DMS 273 (cell line): ENCODE measurements at regions not wholly inside any gene's neighbourhood (a gene's known extent, or its start where the extent isn't known, plus 50 kb on each side); places are given as distances from the start of the nearest gene placed in this dataset.
A peak's percentile ranks its signal among the peaks of the same experiment; 100 is the strongest.
"Not testable (repeated sequence)": the region's sequence is repeated elsewhere in the genome, so short reads cannot be mapped to it uniquely, and the experiment has no call there.

Source experiments
- DNase-seq: peaks from one replicate; lab custom pipeline; 2025; ENCODE audit not compliant: unreplicated experiment; lab: John Stamatoyannopoulos, UW

- no peak for DNase-seq
Measured at GRCh38 chr2:194725169-194725568, 931.9 kb upstream of the SLC39A10 start.

DNA sequence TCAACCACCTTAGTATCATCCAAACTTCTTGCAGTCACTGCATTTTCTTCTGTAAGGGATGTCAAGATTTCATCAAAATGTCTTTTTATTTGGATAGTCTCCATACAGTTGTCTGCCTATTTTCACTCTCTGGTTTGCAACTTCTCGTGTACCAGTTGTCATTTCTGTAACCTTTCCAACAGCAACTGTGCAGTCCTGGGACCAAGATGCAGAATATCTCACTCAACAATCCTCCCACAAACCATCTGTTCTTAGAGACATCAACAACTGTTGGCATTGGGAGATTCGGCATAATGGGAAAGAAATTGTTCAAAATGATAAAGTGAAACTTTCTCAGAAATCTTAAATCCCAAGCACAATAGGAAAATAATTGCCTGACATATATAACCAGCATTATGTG, 933.6 kb upstream of the SLC39A10 start:
- DNase-seq, result peak; percentile 56

- no peak for DNase-seq
Measured at GRCh38 chr2:194721227-194721626, 935.8 kb upstream of the SLC39A10 start.

DNA sequence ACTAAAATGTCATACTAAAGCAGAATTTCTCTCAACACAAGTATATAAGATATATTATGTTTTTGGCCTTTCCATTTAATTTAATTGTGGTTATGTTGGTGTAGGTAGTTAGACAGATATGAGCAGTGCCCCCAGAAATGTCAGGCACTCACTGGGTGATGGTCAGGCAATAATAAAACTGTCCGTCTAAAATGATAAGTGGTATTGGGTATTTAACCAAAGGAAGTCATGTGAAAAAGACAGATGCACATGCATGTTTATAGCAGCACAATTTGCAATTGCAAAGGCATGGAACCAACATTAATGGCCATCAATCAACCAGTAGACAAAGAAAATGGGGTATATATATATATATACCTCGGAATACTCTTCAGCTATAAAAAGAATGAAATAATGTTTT, 936.6 kb upstream of the SLC39A10 start:
- no peak for DNase-seq

DNA sequence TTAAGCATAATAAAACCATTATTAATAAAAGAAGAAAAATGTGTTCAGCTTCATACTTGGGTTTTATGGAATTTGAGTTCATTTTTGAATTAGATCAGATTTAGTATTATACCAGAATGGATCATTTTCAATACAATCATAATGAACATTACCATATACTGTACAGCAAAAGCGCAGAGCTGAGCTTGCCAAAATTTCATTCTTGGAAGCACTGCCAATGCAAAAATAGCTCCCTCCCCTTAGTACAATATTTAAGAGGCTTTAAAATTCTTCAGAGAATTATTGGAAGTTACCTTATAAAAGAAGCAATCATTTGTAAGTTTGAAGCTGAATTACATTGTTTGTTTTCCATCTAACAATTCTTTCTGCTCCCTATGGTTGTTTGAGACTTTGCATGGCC, 938.1 kb upstream of the SLC39A10 start:
- DNase-seq, result no peak

DNA sequence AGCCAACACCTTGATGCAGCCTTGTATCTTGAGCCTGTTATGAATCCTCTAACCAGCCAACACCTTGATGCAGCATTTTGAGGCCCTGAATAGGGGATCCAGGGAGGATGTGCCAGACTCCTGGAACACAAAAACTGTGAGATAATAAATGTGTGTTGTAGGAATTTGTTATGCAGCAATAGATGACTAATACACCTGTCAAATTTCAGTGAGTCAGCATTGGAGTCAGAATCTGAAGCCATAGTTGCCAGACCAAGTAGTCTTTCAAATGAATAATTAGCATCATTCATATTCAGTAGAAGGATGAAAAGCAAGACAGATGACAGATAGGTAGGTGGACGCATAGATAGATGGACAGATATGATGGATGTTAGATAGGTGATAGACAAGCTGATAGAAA, 942.5 kb upstream of the SLC39A10 start:
- DNase-seq, result no peak

DNA sequence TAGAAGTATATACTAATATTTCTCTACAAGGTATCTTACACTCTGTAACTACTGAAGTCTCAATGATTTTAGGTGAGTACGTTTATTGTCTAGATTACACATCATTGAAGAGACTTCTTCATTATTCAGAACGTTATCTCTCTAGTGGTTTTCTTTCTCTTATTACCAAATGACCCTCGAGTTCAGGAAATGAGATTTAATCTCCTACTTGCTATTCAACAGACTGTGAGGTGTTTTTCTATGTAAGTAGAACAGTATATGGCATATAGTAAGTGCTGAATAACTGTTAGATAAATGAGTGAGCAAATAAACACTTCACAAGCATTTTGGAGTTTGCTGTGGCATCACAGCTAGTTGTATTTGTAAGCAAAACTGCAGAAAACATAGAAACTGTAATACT, 947.2 kb upstream of the SLC39A10 start:
- no peak for DNase-seq

GRCh38 chr2:194706179-194706578, 950.8 kb upstream of the SLC39A10 start:
- no peak for DNase-seq

DNA sequence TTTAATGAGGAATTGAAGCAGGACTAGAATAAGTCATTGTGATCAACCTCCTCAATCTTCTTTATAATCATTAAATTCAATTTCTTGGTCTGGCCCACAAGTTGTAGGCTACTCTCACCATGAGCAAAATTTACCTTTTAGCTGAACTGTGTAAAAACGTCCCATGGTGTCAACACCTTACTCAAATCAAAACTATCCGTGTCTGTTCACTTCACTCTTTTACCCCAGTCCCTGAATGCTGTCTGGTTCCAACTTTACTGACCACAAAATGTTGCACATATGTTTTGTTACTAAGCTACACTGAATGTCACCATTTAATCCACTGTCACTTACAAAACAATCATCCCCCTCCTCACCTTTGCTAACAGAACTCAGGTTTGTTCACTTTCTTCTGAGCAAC, 951.6 kb upstream of the SLC39A10 start:
- no peak for DNase-seq

DNA sequence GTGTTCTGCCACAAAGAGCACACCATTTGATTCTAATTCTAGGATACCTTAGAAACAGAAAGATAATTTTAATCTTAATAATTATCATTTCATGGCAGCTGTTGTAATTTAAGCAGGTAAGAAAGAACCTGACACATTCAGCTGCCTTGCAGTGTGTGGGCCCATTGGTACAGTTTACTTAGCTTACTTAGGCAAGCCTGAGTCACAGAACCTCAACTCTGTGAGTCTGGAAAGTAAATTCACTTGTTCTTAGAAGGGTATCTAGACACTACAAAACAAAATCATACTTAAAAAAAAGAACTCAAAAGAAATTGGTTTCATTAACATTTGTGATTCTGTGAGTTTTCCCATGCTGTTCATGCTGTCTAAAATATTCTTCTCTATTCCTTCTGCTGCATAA, 956.3 kb upstream of the SLC39A10 start:
- no peak for DNase-seq

- no peak for DNase-seq
Measured at GRCh38 chr2:194700116-194700515, 956.9 kb upstream of the SLC39A10 start.

DNA sequence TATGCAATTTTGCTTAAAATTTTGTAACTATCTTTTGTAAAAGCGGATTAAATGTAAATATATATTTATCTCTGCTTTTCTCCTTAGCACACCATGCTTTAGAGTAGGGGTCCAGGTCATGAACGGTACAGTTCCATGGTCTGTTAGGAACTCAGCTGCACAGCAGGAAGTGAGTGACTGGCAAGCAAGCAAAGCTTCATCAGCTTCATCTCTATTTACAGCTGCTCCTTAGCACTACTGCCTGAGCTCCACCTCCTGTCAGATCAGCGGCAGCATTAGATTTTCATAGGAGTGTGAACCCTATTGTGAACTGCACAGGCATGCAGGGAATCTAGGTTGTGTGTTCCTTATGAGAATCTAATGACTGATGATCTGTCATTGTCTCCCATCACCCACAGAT, 959.0 kb upstream of the SLC39A10 start:
- DNase-seq, result no peak

DNA sequence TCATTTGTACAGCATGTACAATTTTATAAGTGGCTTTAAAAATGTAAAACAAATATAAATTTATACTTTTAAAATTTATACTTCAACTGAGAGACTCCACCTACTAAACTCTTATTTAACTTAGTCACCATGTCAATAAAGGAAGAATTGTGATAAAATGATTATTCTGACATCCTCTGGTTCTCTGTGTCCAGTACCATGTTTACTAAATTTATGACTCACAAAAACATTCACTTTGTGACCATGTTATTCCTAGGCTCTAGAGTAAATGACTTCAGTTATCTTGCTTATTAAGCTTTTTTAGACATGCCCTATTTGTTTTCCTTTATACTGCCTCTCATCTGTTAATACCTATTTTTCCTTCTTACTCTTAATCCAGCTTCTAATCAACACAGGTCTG, 959.6 kb upstream of the SLC39A10 start:
- DNase-seq, result no peak

DNA sequence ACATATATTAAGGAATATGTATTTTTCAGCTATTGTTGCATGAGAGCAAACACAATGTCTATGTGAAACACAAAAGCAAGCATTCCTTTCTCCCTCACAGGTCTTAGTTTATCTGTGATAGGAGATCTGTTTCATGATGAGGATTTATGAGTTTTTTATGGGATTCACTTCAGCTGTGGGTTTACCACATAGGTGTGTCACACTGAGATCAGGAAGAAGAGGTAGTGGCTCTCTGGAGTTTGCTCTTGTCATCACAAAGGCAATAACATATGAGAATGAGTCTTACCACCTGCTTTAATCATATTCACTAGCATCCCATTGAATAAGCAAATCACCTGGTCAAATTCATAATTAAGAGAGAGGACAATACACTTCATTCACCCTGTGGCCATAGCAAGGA, 960.3 kb upstream of the SLC39A10 start:
- no peak for DNase-seq

DNA sequence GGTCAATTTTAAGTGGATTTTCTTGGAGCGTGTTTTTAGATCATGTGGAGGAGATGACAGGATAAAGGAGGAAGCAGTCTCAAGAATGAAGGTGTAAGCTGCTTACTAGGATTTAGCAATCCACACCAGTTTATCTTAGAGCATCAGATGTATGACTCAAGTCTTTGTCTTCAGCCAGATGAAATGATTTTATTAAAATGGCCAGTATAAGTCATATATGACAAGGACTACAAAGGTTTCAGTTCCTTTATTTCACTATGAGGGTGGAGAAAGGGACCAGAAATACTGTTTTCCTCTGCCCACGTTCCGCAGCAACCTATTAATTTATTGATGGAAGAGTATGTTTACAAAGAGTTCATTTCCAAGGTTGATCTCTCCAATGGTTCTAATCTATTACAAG, 970.5 kb upstream of the SLC39A10 start:
- no peak for DNase-seq

DNA sequence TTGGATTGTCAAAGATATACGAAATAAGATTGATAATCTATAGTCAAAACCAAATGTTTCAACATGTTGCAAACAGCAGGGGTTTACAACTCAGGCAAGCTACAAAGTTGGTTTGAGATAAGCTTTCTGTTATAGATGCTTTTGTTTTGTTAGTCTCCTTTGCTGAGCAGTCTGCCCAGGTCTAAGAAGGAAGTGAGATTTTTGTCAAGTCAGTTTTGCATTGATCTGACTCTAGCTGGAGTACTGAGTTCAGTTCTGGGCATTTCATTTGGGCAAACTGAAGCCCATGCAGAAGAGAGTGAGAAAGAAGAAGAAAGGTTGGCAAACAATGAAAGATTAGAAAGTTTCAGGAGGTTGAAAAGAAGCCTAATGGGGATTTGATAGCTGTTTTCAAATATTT, 983.0 kb upstream of the SLC39A10 start:
- no peak for DNase-seq

DNA sequence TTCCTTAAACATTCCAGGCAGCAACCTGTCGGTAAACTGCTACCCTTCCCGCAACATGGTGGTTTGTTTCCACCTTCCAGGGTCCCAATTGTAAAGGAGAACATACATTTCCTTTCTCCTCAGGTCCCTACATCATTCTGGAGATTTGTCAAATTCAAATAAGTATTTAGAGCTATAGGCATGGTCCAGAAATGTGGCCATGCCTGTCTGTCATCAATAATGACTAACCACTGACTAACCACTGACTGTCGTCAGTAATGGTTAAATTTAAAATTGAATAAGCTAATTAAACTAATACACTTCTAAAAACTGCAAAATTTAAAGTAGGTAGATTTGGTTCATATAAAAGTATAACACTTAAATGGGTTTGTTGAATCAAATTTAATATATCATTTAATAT, 984.0 kb upstream of the SLC39A10 start:
- no peak for DNase-seq

DNA sequence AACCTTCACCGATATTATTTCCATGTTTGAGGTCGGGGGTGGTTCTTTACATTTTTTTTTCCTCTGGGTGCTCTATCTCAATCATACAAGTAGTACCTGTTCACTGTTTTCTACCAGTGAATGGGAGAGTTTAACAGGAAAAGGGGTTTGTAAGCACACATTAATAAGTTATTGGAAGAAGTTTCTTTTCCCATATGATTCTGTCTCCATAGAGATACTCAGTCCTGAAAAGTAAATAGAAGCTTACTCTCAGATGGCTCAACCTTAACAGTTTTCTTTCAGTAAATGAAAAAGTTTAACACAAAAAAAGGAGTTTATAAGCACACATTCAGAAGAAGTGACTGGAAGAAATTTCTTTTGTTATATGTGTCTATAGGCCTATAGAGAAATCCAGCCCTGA, 995.6 kb upstream of the SLC39A10 start:
- DNase-seq, result no peak

DNA sequence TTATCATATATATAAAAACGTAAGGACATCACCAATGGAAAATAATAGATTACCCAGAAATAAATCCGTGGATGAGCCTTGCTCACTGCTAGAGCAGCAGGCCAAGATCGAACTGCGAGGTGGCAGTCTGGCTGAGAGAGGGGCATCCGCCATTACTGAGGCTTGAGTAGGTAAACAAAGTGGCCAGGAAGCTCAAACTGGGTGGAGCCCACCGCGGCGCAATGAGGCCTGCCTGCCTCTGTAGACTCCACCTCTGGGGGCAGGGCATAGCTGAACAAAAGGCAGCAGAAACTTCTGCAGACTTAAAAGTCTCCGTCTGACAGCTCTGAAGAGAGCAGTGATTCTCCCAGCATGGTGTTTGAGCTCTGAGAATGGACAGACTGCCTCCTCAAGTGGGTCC, 1018.0 kb upstream of the SLC39A10 start:
- not testable (repeated sequence) for DNase-seq

DNA sequence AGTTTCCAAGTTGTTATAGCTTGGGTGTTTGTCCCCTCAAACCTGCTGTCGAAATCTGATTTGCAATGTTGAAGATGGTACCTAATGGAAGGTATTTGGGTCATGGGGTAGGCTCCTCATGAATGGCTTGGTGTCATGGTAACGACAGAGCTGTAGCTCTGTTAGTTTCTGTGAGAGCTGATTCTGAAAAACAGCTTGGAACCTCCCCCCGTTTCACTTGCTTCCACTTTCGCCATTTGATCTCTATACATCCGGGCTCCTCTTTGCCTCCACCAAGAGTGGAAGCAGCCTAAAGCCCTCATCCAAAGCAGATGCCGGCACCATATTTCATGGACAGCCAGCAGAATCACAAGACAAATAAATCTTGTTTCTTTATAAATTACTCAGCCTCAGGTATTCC, 1035.1 kb upstream of the SLC39A10 start:
- DNase-seq, result no peak

DNA sequence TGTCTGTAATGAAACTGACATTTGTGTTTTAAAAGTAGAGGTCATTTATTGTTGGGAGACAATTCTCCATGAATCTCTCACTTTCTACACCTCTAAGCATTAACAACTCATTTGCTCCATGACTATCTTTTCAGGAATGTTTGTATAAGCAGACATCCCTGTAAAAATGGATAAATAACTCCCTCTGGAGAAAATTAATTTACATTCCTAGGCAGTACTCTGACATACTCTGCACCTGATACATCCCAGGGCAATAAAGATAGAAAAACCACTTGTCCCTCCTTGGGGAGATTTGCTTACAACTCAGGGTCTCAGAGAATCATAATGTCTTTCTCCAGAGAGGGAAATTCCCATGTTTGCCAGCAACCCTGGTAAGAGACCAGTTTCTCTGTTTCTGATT, 1037.7 kb upstream of the SLC39A10 start:
- DNase-seq, result no peak

GRCh38 chr2:194618432-194618831, 1038.6 kb upstream of the SLC39A10 start:
- no peak for DNase-seq

DNA sequence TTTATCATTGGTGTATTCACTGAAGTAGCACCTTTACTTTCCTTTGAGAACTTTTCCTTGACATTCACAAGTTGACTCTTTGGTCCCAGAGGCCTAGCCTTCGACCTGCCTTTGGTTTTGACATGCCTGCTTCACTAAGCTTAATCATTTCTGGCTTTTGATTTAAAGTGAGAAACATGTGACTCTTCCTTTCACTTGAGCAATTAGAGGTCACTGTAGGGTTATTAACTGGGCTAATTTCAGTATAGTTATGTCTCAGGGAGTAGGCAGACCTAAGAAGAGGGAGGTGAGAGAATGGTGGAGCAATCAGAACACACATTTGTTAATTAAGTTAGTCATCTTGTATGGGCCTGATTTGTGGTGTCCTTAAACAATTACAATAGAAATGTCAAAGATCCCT, 1040.7 kb upstream of the SLC39A10 start:
- DNase-seq, result no peak

- peak; percentile 2 for DNase-seq
Measured at GRCh38 chr2:194610297-194610696, 1046.7 kb upstream of the SLC39A10 start.
